HG03139 (cell line): ENCODE measurements at regions not wholly inside any gene's neighbourhood (a gene's known extent, or its start where the extent isn't known, plus 50 kb on each side); places are given as distances from the start of the nearest gene placed in this dataset.
"Not testable (repeated sequence)": the region's sequence is repeated elsewhere in the genome, so short reads cannot be mapped to it uniquely, and the experiment has no call there.

ENCODE experiments used
- ATAC-seq: cut with Tn5 transposase; IDR thresholded peaks from one replicate; pipeline ENCODE4 v1.9.1; 2021; ENCODE audit not compliant: unreplicated experiment

- no peak for ATAC-seq
Measured at GRCh38 chr7:49645296-49645695, 128.1 kb upstream of the VWC2 start.

- no peak for ATAC-seq
Measured at GRCh38 chr7:49660170-49660783, 113.2 kb upstream of the VWC2 start.

DNA sequence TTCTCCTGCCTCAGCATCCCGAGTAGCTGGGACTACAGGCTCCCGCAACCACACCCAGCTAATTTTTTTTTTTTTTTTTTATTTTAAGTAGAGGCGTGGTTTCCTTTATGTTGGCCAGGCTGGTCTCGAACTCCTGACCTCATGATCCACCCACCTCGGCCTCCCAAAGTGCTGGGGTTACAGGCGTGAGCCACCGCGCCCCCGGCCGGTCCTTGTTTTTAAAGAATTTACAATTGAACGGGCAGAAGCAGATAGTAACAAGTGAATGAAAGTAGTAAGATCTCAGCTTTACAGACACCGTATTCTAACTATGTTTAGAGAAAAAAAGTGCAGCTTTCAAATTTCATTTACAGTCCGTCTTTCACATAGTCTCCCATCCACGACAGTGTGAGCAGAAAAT is 112.5 kb upstream of the VWC2 start:
- ATAC-seq = no peak

GRCh38 chr7:49665963-49666362 is 107.5 kb upstream of the VWC2 start:
- ATAC-seq = not testable (repeated sequence)

GRCh38 chr7:49666764-49667163 is 106.7 kb upstream of the VWC2 start:
- ATAC-seq = no peak

DNA sequence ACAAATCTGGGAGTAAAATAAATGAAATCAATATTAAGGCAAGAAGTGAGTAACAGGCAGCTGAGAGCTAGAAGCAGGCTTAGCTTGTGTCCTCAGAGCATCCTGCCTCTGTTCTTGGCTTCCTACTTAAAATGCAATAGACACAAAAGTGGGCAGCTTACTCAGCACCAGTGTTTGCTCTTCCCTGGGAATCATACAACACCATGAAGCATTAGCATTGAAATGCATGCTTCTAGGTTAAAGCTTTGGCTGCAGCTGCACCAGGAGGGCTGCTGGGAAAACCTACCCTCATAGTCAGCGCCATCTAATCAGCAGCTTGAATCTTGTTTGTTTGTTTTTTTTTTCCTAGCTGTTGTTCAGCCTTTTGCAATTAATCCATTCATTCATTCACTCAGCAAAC is 104.2 kb upstream of the VWC2 start:
- no peak for ATAC-seq

GRCh38 chr7:49669692-49670260 is 103.7 kb upstream of the VWC2 start:
- no peak for ATAC-seq

DNA sequence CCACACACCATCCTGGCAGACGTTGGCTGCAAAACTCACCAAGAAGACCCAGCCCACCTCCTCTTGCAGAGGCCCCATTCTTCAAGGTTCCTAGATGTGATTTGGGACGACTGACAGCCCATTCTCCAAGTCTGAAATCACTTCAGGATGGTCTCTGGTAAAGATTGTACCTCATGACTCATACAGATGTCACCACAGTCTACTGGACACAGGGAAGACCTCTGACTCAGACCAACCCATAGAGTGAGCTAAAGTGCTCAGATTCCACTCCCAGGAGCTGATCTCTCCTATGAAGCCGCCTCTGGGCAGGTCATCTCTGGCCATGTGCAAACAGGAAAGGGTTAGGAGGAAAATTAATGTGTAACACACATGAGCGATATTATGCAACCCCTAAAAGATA is 102.4 kb upstream of the VWC2 start:
- no peak for ATAC-seq

DNA sequence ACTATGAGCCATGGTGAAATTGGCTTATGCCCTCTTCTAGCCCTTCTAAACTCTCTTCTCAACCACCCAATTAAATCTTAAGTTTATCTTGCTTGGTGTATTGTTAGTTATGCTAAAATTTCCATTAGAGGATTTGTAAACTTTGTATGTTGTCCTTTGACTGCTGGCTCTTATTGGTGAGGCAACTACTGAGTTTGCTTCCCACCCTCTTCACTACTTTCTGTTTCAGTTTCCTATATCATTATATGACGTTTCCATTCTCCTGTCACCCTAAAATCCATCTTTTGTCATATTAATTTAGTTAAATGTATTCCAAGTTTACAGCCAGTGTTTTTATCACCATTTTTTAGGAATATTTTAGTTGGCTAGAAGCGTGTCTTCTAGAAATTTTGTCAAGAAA is 80.9 kb upstream of the VWC2 start:
- no peak for ATAC-seq

GRCh38 chr7:49695971-49696370 is 77.5 kb upstream of the VWC2 start:
- no peak for ATAC-seq

DNA sequence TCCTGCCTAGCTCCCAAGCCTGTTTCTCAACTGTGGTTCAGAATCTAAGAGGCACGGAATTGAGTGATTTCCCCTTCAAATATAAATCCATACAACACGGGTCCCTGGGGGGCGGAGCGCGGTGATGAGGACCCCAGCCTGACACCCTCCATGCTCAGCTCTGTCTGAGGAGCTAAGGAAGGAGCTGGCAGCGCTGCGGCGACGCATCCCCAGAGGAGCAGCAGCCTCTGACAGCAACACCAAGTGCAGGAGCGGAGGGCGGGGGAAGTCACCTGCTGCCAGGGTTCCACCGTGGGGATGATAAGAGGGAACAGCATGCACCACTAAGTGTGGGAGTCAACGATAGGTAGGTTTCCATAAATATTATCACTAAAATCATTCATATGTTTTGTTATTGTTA is 72.6 kb upstream of the VWC2 start:
- ATAC-seq = no peak

GRCh38 chr7:49702099-49702498 is 71.3 kb upstream of the VWC2 start:
- ATAC-seq = no peak

- ATAC-seq = no peak
Measured at GRCh38 chr7:49703337-49703736, 70.1 kb upstream of the VWC2 start.

GRCh38 chr7:49703881-49704280 is 69.6 kb upstream of the VWC2 start:
- ATAC-seq = no peak

- ATAC-seq = no peak
Measured at GRCh38 chr7:49706106-49706505, 67.3 kb upstream of the VWC2 start.

- ATAC-seq = no peak
Measured at GRCh38 chr7:49707891-49708290, 65.5 kb upstream of the VWC2 start.

DNA sequence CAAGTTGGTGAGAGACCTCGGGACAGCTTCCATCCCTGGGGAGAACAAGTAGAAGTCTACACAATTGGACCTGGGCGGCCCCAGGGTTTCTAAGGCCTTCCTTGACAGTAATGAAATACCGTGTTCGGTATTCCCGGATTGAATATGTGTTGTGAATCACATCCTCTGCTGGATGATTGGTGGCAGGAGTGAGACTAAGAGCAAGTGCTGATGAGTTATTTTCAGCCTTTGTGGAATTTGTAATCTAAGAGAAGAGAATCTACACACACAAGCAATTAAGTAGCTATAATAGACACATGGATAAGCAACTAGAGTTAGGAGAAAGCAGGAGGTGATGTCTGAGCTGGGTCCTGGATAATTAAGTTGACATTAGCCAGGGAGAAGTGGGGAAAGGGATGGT is 64.8 kb upstream of the VWC2 start:
- no peak for ATAC-seq

DNA sequence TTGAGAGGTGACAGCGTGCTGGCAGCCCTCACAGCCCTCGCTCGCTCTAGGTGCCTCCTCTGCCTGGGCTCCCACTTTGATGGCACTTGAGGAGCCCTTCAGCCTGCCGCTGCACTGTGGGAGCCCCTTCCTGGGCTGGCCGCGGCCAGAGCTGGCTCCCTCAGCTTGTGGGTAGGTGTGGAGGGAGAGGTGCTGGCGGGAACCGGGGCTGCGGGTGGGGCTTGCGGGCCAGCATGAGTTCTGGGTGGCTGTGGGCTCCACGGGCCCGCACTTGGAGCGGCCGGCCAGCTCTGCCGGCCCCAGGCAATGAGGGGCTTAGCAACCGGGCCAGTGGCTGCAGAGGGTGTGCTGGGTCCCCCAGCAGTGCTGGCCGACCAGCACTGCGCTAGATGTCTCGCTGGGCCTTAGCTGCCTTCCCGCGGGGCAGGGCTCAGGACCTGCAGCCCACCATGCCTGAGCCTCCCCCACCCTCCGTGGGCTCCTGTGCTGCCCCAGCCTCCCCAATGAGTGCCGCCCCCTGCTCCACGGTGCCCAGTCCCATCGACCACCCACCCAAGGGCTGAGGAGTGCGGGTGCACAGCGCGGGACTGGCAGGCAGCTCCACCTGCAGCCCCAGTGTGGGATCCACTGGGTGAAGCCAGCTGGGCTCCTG is 62.2 kb upstream of the VWC2 start:
- not testable (repeated sequence) for ATAC-seq

DNA sequence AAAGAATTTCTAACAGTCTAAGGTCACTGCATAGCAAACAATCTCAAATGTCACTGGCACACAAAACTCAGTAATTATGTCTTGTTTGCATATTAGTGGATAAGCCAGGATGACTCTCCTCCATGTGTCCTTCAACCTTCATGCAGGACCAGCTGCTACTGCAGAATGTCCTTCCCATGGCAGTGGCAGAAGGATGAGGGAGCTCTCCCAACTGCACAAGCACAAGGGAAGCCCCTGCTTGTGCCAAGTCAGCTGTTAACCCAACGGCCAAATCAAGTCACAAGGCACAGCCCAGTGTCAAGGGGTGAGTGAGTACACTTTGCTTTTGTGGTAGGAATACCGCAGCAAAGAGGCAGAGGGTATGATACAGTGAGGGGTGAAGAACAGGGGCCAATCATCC is 59.3 kb upstream of the VWC2 start:
- no peak for ATAC-seq

GRCh38 chr7:49715486-49715885 is 58.0 kb upstream of the VWC2 start:
- no peak for ATAC-seq

GRCh38 chr7:49717547-49717946 is 55.9 kb upstream of the VWC2 start:
- ATAC-seq = no peak

DNA sequence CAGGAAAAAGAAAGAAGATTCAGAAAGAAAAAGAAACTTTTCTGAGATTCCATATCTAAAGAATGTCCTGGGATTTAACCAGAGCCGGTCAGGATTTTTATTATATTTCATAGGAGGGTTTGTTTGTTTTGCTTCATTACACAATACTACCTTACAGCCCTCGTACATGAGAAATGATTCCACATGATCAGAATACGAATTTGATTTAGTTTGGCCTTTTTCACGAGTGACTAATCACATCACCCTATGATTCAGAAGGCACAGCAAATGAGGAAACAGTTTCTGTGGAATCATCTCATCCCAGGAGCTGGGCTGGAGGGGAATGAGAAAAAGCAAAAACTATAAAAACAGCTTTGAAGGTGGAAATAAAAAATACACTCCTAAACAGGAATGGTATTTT is 54.7 kb upstream of the VWC2 start:
- no peak for ATAC-seq

DNA sequence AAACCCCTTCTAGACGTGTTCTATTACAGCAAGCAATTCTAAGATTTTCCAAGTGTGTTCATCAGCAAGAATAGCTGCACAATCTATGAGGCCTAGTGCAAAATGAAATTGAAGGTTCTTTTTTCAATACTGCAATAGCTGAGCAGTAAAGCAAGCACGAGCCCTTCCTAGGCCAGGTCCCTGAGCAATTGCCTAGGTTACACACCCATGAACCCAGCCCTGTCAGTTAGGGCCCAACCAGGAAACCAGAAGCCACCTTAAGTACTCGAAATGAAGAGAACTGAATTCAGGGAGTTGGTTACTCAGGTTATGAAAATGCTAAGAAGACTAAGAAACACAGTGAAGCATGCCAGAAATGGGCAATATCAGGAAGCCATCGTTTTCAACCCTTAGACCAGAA is 52.0 kb upstream of the VWC2 start:
- ATAC-seq = no peak
